ENCODE measurements at regions not wholly inside any gene's neighbourhood (a gene's known extent, or its start where the extent isn't known, plus 50 kb on each side); places are given as distances from the start of the nearest gene placed in this dataset.

DNA sequence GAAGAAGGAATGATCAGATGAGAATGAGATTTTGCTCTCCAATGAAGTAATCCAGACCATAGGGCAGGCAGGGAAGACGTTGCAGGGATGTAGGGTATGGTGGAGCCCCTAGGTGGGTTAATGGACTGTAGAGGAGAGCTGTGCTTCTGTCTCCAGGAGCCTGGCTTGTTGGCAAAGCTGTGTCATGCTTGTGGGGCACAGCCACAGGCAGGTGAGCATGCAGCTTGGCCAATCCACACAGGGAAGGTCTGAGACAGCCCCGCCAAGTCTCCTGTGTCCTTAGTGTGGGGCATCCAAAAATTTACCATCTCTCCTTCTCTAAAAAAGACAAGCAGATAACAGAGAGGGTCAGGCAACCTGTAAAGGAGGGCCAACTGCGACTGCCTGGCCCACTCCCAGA is 71.4 kb upstream of the FLT1 start:
- ChIA-PET POLR2A (ENCODE audit: low non-redundant PET) (no interaction called here), CTCF (no interaction called here)
- intact Hi-C loops (cut with micrococcal nuclease; ENCODE audit: unreplicated experiment): no loop called here
- H3K4me3 ChIP-seq (ENCODE audit: low read depth, low read length, poor library complexity, severe bottlenecking): no peak overlapping the region
- no peaks in the 10 kb centered on the region for H3K27me3 ChIP-seq (replicated peaks; ENCODE audit: insufficient read depth, low read depth, low read length, poor library complexity)
- no peaks in the 10 kb centered on the region for H3K36me3 ChIP-seq (ENCODE audit: insufficient read depth, low read length, poor library complexity, severe bottlenecking)
- no TSS peak for BruUV-seq (replicated peaks)
- no peaks in the 10 kb centered on the region for H3K4me1 ChIP-seq (ENCODE audit: insufficient read depth, low read length, poor library complexity, severe bottlenecking)
- TF ChIP-seq EZH2 (IDR thresholded peaks at IDR 0.05; ENCODE audit: borderline replicate concordance, low read depth, low read length, poor library complexity, severe bottlenecking): no peak
- TF ChIP-seq, protein P1, sequence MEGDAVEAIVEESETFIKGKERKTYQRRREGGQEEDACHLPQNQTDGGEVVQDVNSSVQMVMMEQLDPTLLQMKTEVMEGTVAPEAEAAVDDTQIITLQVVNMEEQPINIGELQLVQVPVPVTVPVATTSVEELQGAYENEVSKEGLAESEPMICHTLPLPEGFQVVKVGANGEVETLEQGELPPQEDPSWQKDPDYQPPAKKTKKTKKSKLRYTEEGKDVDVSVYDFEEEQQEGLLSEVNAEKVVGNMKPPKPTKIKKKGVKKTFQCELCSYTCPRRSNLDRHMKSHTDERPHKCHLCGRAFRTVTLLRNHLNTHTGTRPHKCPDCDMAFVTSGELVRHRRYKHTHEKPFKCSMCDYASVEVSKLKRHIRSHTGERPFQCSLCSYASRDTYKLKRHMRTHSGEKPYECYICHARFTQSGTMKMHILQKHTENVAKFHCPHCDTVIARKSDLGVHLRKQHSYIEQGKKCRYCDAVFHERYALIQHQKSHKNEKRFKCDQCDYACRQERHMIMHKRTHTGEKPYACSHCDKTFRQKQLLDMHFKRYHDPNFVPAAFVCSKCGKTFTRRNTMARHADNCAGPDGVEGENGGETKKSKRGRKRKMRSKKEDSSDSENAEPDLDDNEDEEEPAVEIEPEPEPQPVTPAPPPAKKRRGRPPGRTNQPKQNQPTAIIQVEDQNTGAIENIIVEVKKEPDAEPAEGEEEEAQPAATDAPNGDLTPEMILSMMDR (conservative IDR thresholded peaks at IDR 0.05; ENCODE audit: low read depth, low read length): no peak
- no peak overlapping the region for H3K27ac ChIP-seq (ENCODE audit: low read depth, low read length, poor library complexity, severe bottlenecking)
- no peaks in the 10 kb centered on the region for H3K9me3 ChIP-seq (ENCODE audit: low read depth, low read length, poor library complexity, severe bottlenecking)
- no peak for DNase-seq (ENCODE audit: low spot score)

DNA sequence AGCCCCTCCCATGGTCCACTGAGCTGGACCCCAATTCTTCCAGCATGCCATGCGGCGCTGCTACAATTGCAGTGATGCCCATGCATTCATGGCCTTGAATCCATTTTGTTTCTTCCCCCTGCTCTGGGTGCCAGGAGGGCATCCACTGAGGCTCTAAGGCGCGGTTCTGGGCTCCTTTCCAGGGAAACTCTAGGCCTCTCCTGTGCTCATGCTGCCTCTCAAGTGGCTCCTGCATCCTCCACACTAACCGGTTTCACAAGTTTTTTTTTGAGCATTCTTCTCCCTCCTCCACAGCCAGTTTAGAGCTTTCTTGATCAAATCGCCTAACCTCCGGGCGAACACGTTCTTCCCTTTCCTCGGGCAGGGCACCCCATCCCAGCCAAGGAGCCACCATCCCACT is 69.1 kb upstream of the FLT1 start:
- ChIA-PET CTCF (no interaction called here), POLR2A (ENCODE audit: low non-redundant PET) (no interaction called here)
- TF ChIP-seq, protein P1 (conservative IDR thresholded peaks at IDR 0.05; ENCODE audit: low read depth, low read length): no peak
- TF ChIP-seq EZH2 (IDR thresholded peaks at IDR 0.05; ENCODE audit: borderline replicate concordance, low read depth, low read length, poor library complexity, severe bottlenecking): no peak

DNA sequence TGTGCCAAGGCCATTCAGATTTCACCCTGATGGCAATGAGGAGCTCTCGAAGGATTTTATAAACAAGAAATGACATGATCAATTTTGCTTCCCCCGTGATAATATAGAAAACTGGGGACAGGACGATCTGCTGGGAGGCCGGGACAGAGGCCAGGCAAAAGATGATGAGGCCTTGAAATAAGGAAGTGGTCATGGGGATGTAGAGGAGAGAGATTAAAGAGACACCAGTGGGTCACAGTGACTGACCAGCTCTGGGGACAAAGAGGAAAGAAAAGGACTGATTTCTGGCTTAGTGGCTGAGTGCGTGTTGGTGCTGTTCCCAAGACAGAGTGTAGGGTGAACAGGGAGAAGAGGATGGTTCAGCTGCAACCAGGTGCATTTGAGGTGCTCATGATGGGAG is 68.7 kb upstream of the FLT1 start:
- ChIA-PET POLR2A (ENCODE audit: low non-redundant PET) (no interaction called here), CTCF (no interaction called here)
- TF ChIP-seq EZH2 (IDR thresholded peaks at IDR 0.05; ENCODE audit: borderline replicate concordance, low read depth, low read length, poor library complexity, severe bottlenecking): no peak
- TF ChIP-seq, protein P1 (conservative IDR thresholded peaks at IDR 0.05; ENCODE audit: low read depth, low read length): no peak
- Histone ChIP-seq H3K27me3 (replicated peaks; ENCODE audit: insufficient read depth, low read depth, low read length, poor library complexity) (no peaks in the 10 kb centered on the region), H3K27ac (ENCODE audit: low read depth, low read length, poor library complexity, severe bottlenecking) (no peak overlapping the region), H3K4me3 (ENCODE audit: low read depth, low read length, poor library complexity, severe bottlenecking) (no peak overlapping the region), H3K9me3 (ENCODE audit: low read depth, low read length, poor library complexity, severe bottlenecking) (no peaks in the 10 kb centered on the region), H3K36me3 (ENCODE audit: insufficient read depth, low read length, poor library complexity, severe bottlenecking) (no peaks in the 10 kb centered on the region), H3K4me1 (ENCODE audit: insufficient read depth, low read length, poor library complexity, severe bottlenecking) (peaks cover 3% of the 10 kb centered on the region)
- BruUV-seq (replicated peaks): no TSS peak
- intact Hi-C loops (cut with micrococcal nuclease; ENCODE audit: unreplicated experiment): no loop called here
- DNase-seq (ENCODE audit: low spot score): no peak

More for the DNA sequence above, 69.1 kb upstream of the FLT1 start:
- H3K36me3 ChIP-seq (ENCODE audit: insufficient read depth, low read length, poor library complexity, severe bottlenecking): no peaks in the 10 kb centered on the region
- no peak for DNase-seq (ENCODE audit: low spot score)
- intact Hi-C loops (cut with micrococcal nuclease; ENCODE audit: unreplicated experiment): no loop called here
- no peaks in the 10 kb centered on the region for H3K27me3 ChIP-seq (replicated peaks; ENCODE audit: insufficient read depth, low read depth, low read length, poor library complexity)
- no peak overlapping the region for H3K4me3 ChIP-seq (ENCODE audit: low read depth, low read length, poor library complexity, severe bottlenecking)
- H3K27ac ChIP-seq (ENCODE audit: low read depth, low read length, poor library complexity, severe bottlenecking): no peak overlapping the region
- no peaks in the 10 kb centered on the region for H3K4me1 ChIP-seq (ENCODE audit: insufficient read depth, low read length, poor library complexity, severe bottlenecking)
- BruUV-seq (replicated peaks): no TSS peak
- H3K9me3 ChIP-seq (ENCODE audit: low read depth, low read length, poor library complexity, severe bottlenecking): no peaks in the 10 kb centered on the region

Measured in A673 (cell line).